HG03196 (cell line): ENCODE measurements at regions not wholly inside any gene's neighbourhood (a gene's known extent, or its start where the extent isn't known, plus 50 kb on each side); places are given as distances from the start of the nearest gene placed in this dataset.

Experiments used
- ATAC-seq: cut with Tn5 transposase; IDR thresholded peaks from one replicate; pipeline ENCODE4 v1.9.1; 2021; ENCODE audit not compliant: unreplicated experiment

GRCh38 chr13:104855581-104855980, 1679.9 kb downstream of the EFNB2 start:
- ATAC-seq = no peak

GRCh38 chr13:104854698-104855097, 1680.8 kb downstream of the EFNB2 start:
- ATAC-seq = no peak

- ATAC-seq = no peak
Measured at GRCh38 chr13:104854007-104854406, 1681.5 kb downstream of the EFNB2 start.

GRCh38 chr13:104847922-104848321, 1687.5 kb downstream of the EFNB2 start:
- ATAC-seq = no peak

- ATAC-seq = no peak
Measured at GRCh38 chr13:104843401-104843800, 1692.1 kb downstream of the EFNB2 start.

GRCh38 chr13:104841110-104841509, 1694.4 kb downstream of the EFNB2 start:
- ATAC-seq = no peak

- ATAC-seq = no peak
Measured at GRCh38 chr13:104837756-104838155, 1697.7 kb downstream of the EFNB2 start.

GRCh38 chr13:104833221-104833620, 1702.2 kb downstream of the EFNB2 start:
- no peak for ATAC-seq

GRCh38 chr13:104832231-104832630, 1703.2 kb downstream of the EFNB2 start:
- ATAC-seq = no peak

GRCh38 chr13:104831831-104832230, 1703.6 kb downstream of the EFNB2 start:
- ATAC-seq = no peak

GRCh38 chr13:104823709-104824108, 1711.8 kb downstream of the EFNB2 start:
- ATAC-seq = no peak

GRCh38 chr13:104823071-104823470, 1712.4 kb downstream of the EFNB2 start:
- ATAC-seq = no peak

GRCh38 chr13:104817271-104817670, 1718.2 kb downstream of the EFNB2 start:
- ATAC-seq = no peak

GRCh38 chr13:104816726-104817125, 1718.7 kb downstream of the EFNB2 start:
- no peak for ATAC-seq

GRCh38 chr13:104810242-104810641, 1725.2 kb downstream of the EFNB2 start:
- ATAC-seq = no peak

GRCh38 chr13:104809483-104809882, 1726.0 kb downstream of the EFNB2 start:
- no peak for ATAC-seq

- no peak for ATAC-seq
Measured at GRCh38 chr13:104805346-104805745, 1730.1 kb downstream of the EFNB2 start.

- no peak for ATAC-seq
Measured at GRCh38 chr13:104799152-104799551, 1732.9 kb upstream of the SLC10A2 start.

- ATAC-seq = no peak
Measured at GRCh38 chr13:104798486-104798885, 1732.3 kb upstream of the SLC10A2 start.

GRCh38 chr13:104796581-104796980, 1730.4 kb upstream of the SLC10A2 start:
- no peak for ATAC-seq

GRCh38 chr13:104785952-104786351, 1719.7 kb upstream of the SLC10A2 start:
- no peak for ATAC-seq

- no peak for ATAC-seq
Measured at GRCh38 chr13:104784891-104785290, 1718.7 kb upstream of the SLC10A2 start.

- no peak for ATAC-seq
Measured at GRCh38 chr13:104782741-104783140, 1716.5 kb upstream of the SLC10A2 start.
